ENCODE measurements at regions not wholly inside any gene's neighbourhood (a gene's known extent, or its start where the extent isn't known, plus 50 kb on each side); places are given as distances from the start of the nearest gene placed in this dataset.

- DNase-seq, result no peak
These were observed 131.6 kb upstream of the CMC1 start for GRCh38 chr3:28109829-28110228.

GRCh38 chr3:28110869-28111268 is 130.6 kb upstream of the CMC1 start:
- no peak for DNase-seq

GRCh38 chr3:28114893-28115292 is 126.5 kb upstream of the CMC1 start:
- no peak for DNase-seq

GRCh38 chr3:28115316-28115715 is 126.1 kb upstream of the CMC1 start:
- DNase-seq, result no peak

GRCh38 chr3:28117598-28117997 is 123.8 kb upstream of the CMC1 start:
- DNase-seq, result no peak

- no peak for DNase-seq
These were observed 123.3 kb upstream of the CMC1 start for GRCh38 chr3:28118087-28118486.

- no peak for DNase-seq
These were observed 119.2 kb upstream of the CMC1 start for GRCh38 chr3:28122227-28122626.

- no peak for DNase-seq
These were observed 116.5 kb upstream of the CMC1 start for GRCh38 chr3:28124882-28125281.

GRCh38 chr3:28125342-28125741 is 116.1 kb upstream of the CMC1 start:
- no peak for DNase-seq

GRCh38 chr3:28130836-28131235 is 110.6 kb upstream of the CMC1 start:
- DNase-seq, result no peak

GRCh38 chr3:28132941-28133340 is 108.5 kb upstream of the CMC1 start:
- no peak for DNase-seq

- no peak for DNase-seq
These were observed 107.2 kb upstream of the CMC1 start for GRCh38 chr3:28134198-28134597.

GRCh38 chr3:28134792-28135375 is 106.5 kb upstream of the CMC1 start:
- DNase-seq, result no peak

GRCh38 chr3:28136607-28137216 is 104.7 kb upstream of the CMC1 start:
- no peak for DNase-seq

- no peak for DNase-seq
These were observed 103.3 kb upstream of the CMC1 start for GRCh38 chr3:28138043-28138610.

- DNase-seq, result no peak
These were observed 102.1 kb upstream of the CMC1 start for GRCh38 chr3:28139288-28139687.

GRCh38 chr3:28139967-28140634 is 101.3 kb upstream of the CMC1 start:
- no peak for DNase-seq

- no peak for DNase-seq
These were observed 100.8 kb upstream of the CMC1 start for GRCh38 chr3:28140664-28141063.

GRCh38 chr3:28149960-28150359 is 91.5 kb upstream of the CMC1 start:
- no peak for DNase-seq

- no peak for DNase-seq
These were observed 90.8 kb upstream of the CMC1 start for GRCh38 chr3:28150465-28151206.

GRCh38 chr3:28151207-28151550 is 90.2 kb upstream of the CMC1 start:
- DNase-seq, result no peak

GRCh38 chr3:28151608-28152228 is 89.7 kb upstream of the CMC1 start:
- DNase-seq, result no peak

GRCh38 chr3:28155631-28156030 is 85.8 kb upstream of the CMC1 start:
- no peak for DNase-seq
